OCI-LY3 (cell line): ENCODE measurements at regions not wholly inside any gene's neighbourhood (a gene's known extent, or its start where the extent isn't known, plus 50 kb on each side); places are given as distances from the start of the nearest gene placed in this dataset.

ENCODE experiments used
- H2AFZ ChIP-seq: fragments of 200-600, 300-600 bp; shearing (Covaris generic); 2 replicates; pipeline ENCODE4 v1.6.0; 2014; ENCODE audit warnings: antibody characterized with exemption, low read depth, low read length
- H3K27ac ChIP-seq: fragments of 200-600, 300-600 bp; sonication (generic); 2 replicates; pipeline ENCODE4 v1.5.1; 2014; ENCODE audit warnings: mild to moderate bottlenecking, low read length, moderate library complexity, mixed read lengths
- H3K27me3 ChIP-seq: fragments of 200-600, 300-600 bp; sonication (generic); 2 replicates; pipeline ENCODE4 v1.6.1; 2014; ENCODE audit warnings: low read depth, low read length, mixed read lengths
- H3K36me3 ChIP-seq: fragments of 200-600, 300-600 bp; sonication (generic); replicated peaks from 2 replicates; pipeline ENCODE3; 2014; ENCODE audit warnings: low read depth, low read length, mixed read lengths
- H3K4me1 ChIP-seq: fragments of 300-600, 200-600 bp; sonication (generic); 2 replicates; pipeline ENCODE4 v1.6.1; 2014; ENCODE audit warnings: low read length, mixed read lengths
- H3K4me2 ChIP-seq: fragments of 200-600, 300-600 bp; sonication (generic); 2 replicates; pipeline ENCODE4 v1.6.1; 2014; ENCODE audit warnings: low read length, mixed read lengths
- H3K4me3 ChIP-seq: fragments of 300-600, 200-600 bp; sonication (generic); 2 replicates; pipeline ENCODE4 v1.5.1; 2014; ENCODE audit warnings: antibody characterized with exemption, mild to moderate bottlenecking, low read length, moderate library complexity
- H3K79me2 ChIP-seq: fragments of 300-600, 200-600 bp; shearing (Covaris generic); 2 replicates; pipeline ENCODE4 v1.6.1; 2014; ENCODE audit warnings: mild to moderate bottlenecking, low read length, mixed read lengths
- H3K9ac ChIP-seq: fragments of 300-600, 200-600 bp; shearing (Covaris generic); 2 replicates; pipeline ENCODE4 v1.6.0; 2014; ENCODE audit warnings: mild to moderate bottlenecking, low read length, moderate library complexity
- H3K9me3 ChIP-seq: fragments of 200-600, 300-600 bp; shearing (Covaris generic); 2 replicates; pipeline ENCODE4 v1.6.1; 2014; ENCODE audit warnings: low read length, mixed read lengths; ENCODE audit not compliant: insufficient read depth
- H4K20me1 ChIP-seq: fragments of 200-600, 300-600 bp; sonication (generic); 2 replicates; pipeline ENCODE4 v1.6.1; 2016; ENCODE audit warnings: low read length, mixed read lengths; ENCODE audit not compliant: insufficient read depth
- CTCF ChIP-seq: fragments of 200-600, 300-600 bp; sonication (generic); IDR thresholded peaks from 2 replicates; pipeline ENCODE4 v1.5.1; 2014; ENCODE audit warnings: antibody characterized with exemption, low read length, low read depth
- EZH2phosphoT487 ChIP-seq: fragments of 200-600 bp; shearing (Covaris generic); IDR thresholded peaks from 2 replicates; pipeline ENCODE4 v1.6.1; 2018; ENCODE audit warnings: antibody characterized with exemption, mixed run types, low read depth

- Histone ChIP-seq H3K27ac (no peak overlapping the region), H3K4me2 (no peak overlapping the region), H2AFZ (no peak overlapping the region), H3K36me3 (peaks cover 3% of the 10 kb centered on the region), H4K20me1 (no peaks in the 10 kb centered on the region), H3K9me3 (0 out of 2 replicates have a peak, but pooled peaks cover 2% of the 10 kb centered on the region), H3K79me2 (no peaks in the 10 kb centered on the region), H3K4me1 (peaks cover 18% of the 10 kb centered on the region), H3K4me3 (no peak overlapping the region), H3K9ac (no peak overlapping the region), H3K27me3 (peaks cover 32% of the 10 kb centered on the region)
- TF ChIP-seq EZH2phosphoT487 (no peak), CTCF (no peak)
Measured at GRCh38 chr9:106052166-106052565, 357.8 kb downstream of the TMEM38B start.

GRCh38 chr9:106052735-106053134 lies 358.4 kb downstream of the TMEM38B start:
- TF ChIP-seq EZH2phosphoT487, result no peak
- no peak for TF ChIP-seq CTCF
- Histone ChIP-seq H3K4me1 (peaks cover 18% of the 10 kb centered on the region), H2AFZ (no peak overlapping the region), H3K4me2 (no peak overlapping the region), H4K20me1 (no peaks in the 10 kb centered on the region), H3K4me3 (no peak overlapping the region), H3K27ac (no peak overlapping the region), H3K79me2 (no peaks in the 10 kb centered on the region), H3K36me3 (peaks cover 3% of the 10 kb centered on the region), H3K27me3 (peaks cover 32% of the 10 kb centered on the region), H3K9ac (no peak overlapping the region), H3K9me3 (no peaks in the 10 kb centered on the region)

GRCh38 chr9:106056328-106056727 lies 362.0 kb downstream of the TMEM38B start:
- Histone ChIP-seq H3K27me3 (peaks cover 15% of the 10 kb centered on the region), H3K9me3 (peaks cover 11% of the 10 kb centered on the region; the same call in 1 of the 2 replicates), H3K36me3 (peaks cover 6% of the 10 kb centered on the region), H2AFZ (no peak overlapping the region), H3K4me2 (no peak overlapping the region), H3K9ac (no peak overlapping the region), H4K20me1 (no peaks in the 10 kb centered on the region), H3K4me3 (no peak overlapping the region), H3K27ac (no peak overlapping the region), H3K79me2 (no peaks in the 10 kb centered on the region), H3K4me1 (no peaks in the 10 kb centered on the region)
- no peak for TF ChIP-seq EZH2phosphoT487
- no peak for TF ChIP-seq CTCF

- Histone ChIP-seq H3K79me2 (no peaks in the 10 kb centered on the region), H3K4me2 (no peak overlapping the region), H3K4me3 (no peak overlapping the region), H3K36me3 (peaks cover 9% of the 10 kb centered on the region), H3K4me1 (peaks cover 3% of the 10 kb centered on the region), H3K9me3 (peaks cover 11% of the 10 kb centered on the region; the same call in 1 of the 2 replicates), H4K20me1 (no peaks in the 10 kb centered on the region), H3K27me3 (no peaks in the 10 kb centered on the region), H3K9ac (no peak overlapping the region), H3K27ac (no peak overlapping the region), H2AFZ (no peak overlapping the region)
- TF ChIP-seq EZH2phosphoT487, result no peak
- no peak for TF ChIP-seq CTCF
Measured at GRCh38 chr9:106058460-106058859, 364.1 kb downstream of the TMEM38B start.
